ENCODE measurements at regions not wholly inside any gene's neighbourhood (a gene's known extent, or its start where the extent isn't known, plus 50 kb on each side); places are given as distances from the start of the nearest gene placed in this dataset.

- no peak overlapping the region for H3K27ac ChIP-seq
- H3K4me1 ChIP-seq, result no peaks in the 10 kb centered on the region
- no peak overlapping the region for H3K4me3 ChIP-seq
- DNase-seq (no peak), ATAC-seq (no peak)
- no peaks in the 10 kb centered on the region for H3K9me3 ChIP-seq
- intact Hi-C loops (cut with DNase I), result no loop called here
- H3K36me3 ChIP-seq, result no peaks in the 10 kb centered on the region
- no peaks in the 10 kb centered on the region for H3K27me3 ChIP-seq
- no peak for TF ChIP-seq CTCF (IDR thresholded peaks at IDR 0.05)
Measured at GRCh38 chr10:44180321-44181168, 204.4 kb downstream of the CXCL12 start.

- ATAC-seq (no peak), DNase-seq (no peak)
- Histone ChIP-seq H3K4me1 (no peaks in the 10 kb centered on the region), H3K27ac (no peak overlapping the region), H3K4me3 (no peak overlapping the region), H3K36me3 (no peaks in the 10 kb centered on the region), H3K9me3 (no peaks in the 10 kb centered on the region), H3K27me3 (no peaks in the 10 kb centered on the region)
- no peak for TF ChIP-seq CTCF (IDR thresholded peaks at IDR 0.05)
- intact Hi-C loops (cut with DNase I), result no loop called here
Measured at GRCh38 chr10:44178856-44179255, 206.0 kb downstream of the CXCL12 start.

GRCh38 chr10:44178281-44178680, 206.6 kb downstream of the CXCL12 start:
- no peak for ATAC-seq
- DNase-seq, result no peak
- no peak overlapping the region for H3K4me3 ChIP-seq
- H3K9me3 ChIP-seq, result no peaks in the 10 kb centered on the region
- H3K36me3 ChIP-seq, result no peaks in the 10 kb centered on the region
- TF ChIP-seq CTCF (IDR thresholded peaks at IDR 0.05), result no peak
- intact Hi-C loops (cut with DNase I), result no loop called here
- H3K4me1 ChIP-seq, result no peaks in the 10 kb centered on the region
- no peaks in the 10 kb centered on the region for H3K27me3 ChIP-seq
- no peak overlapping the region for H3K27ac ChIP-seq

GRCh38 chr10:44177610-44178009, 207.3 kb downstream of the CXCL12 start:
- no peak for TF ChIP-seq CTCF (IDR thresholded peaks at IDR 0.05)
- ATAC-seq, result no peak
- no peak overlapping the region for H3K27ac ChIP-seq
- intact Hi-C loops (cut with DNase I), result no loop called here
- no peaks in the 10 kb centered on the region for H3K36me3 ChIP-seq
- DNase-seq, result no peak
- H3K27me3 ChIP-seq, result no peaks in the 10 kb centered on the region
- no peaks in the 10 kb centered on the region for H3K9me3 ChIP-seq
- H3K4me1 ChIP-seq, result no peaks in the 10 kb centered on the region
- H3K4me3 ChIP-seq, result no peak overlapping the region

- H3K4me1 ChIP-seq, result no peaks in the 10 kb centered on the region
- H3K4me3 ChIP-seq, result no peak overlapping the region
- no peaks in the 10 kb centered on the region for H3K9me3 ChIP-seq
- no peak for TF ChIP-seq CTCF (IDR thresholded peaks at IDR 0.05)
- no peak overlapping the region for H3K27ac ChIP-seq
- no peaks in the 10 kb centered on the region for H3K27me3 ChIP-seq
- ATAC-seq (no peak), DNase-seq (no peak)
- intact Hi-C loops (cut with DNase I), result no loop called here
- H3K36me3 ChIP-seq, result no peaks in the 10 kb centered on the region
Measured at GRCh38 chr10:44176311-44176710, 208.6 kb downstream of the CXCL12 start.

- Histone ChIP-seq H3K27me3 (no peaks in the 10 kb centered on the region), H3K4me3 (no peak overlapping the region), H3K27ac (no peak overlapping the region), H3K4me1 (no peaks in the 10 kb centered on the region), H3K9me3 (no peaks in the 10 kb centered on the region), H3K36me3 (no peaks in the 10 kb centered on the region)
- intact Hi-C loops (cut with DNase I), result no loop called here
- ATAC-seq, result no peak
- no peak for DNase-seq
- no peak for TF ChIP-seq CTCF (IDR thresholded peaks at IDR 0.05)
Measured at GRCh38 chr10:44173608-44173894, 211.3 kb downstream of the CXCL12 start.
